ENCODE measurements at regions not wholly inside any gene's neighbourhood (a gene's known extent, or its start where the extent isn't known, plus 50 kb on each side); places are given as distances from the start of the nearest gene placed in this dataset.
"Not testable (repeated sequence)": the region's sequence is repeated elsewhere in the genome, so short reads cannot be mapped to it uniquely, and the experiment has no call there.

DNA sequence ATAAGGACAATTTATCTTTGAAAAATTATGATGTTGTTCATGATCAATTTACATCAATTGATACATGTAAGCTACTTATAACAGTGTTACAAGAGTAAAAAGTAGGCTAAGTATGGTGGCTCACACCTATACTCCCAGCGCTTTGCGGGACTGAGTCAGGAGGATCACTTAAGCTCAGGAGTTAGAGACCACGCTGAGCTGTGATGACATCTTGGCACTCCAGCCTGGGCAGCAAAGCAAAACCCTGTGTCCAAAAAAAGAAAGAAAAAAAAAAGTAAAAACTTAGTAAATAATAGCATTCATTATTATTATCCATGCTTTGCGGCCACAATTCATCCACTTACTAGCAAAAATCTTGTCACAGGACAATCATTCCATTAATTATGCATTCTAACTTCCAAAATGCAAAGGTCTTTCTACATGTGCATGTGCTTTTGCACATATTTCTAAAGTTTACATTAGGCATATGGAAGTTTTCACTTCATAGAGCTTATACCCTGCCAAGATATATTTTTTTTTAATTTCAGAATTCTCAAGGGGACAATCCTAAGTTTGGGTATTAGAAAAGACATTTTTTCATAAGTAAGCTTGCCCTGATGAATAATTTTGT is 243.3 kb upstream of the RARB start:
- TF ChIP-seq MYC (IDR thresholded peaks at IDR 0.05; ENCODE audit: low read depth, low read length), result no peak
- no peak for TF ChIP-seq MAX (IDR thresholded peaks at IDR 0.05; ENCODE audit: low read depth, low read length)
- TF ChIP-seq, protein P1, sequence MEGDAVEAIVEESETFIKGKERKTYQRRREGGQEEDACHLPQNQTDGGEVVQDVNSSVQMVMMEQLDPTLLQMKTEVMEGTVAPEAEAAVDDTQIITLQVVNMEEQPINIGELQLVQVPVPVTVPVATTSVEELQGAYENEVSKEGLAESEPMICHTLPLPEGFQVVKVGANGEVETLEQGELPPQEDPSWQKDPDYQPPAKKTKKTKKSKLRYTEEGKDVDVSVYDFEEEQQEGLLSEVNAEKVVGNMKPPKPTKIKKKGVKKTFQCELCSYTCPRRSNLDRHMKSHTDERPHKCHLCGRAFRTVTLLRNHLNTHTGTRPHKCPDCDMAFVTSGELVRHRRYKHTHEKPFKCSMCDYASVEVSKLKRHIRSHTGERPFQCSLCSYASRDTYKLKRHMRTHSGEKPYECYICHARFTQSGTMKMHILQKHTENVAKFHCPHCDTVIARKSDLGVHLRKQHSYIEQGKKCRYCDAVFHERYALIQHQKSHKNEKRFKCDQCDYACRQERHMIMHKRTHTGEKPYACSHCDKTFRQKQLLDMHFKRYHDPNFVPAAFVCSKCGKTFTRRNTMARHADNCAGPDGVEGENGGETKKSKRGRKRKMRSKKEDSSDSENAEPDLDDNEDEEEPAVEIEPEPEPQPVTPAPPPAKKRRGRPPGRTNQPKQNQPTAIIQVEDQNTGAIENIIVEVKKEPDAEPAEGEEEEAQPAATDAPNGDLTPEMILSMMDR (IDR thresholded peaks at IDR 0.05; ENCODE audit: low read depth, low read length), result no peak
- no peak for TF ChIP-seq POLR2A (IDR thresholded peaks at IDR 0.05; ENCODE audit: extremely low read depth, insufficient read length)
- DNase-seq (ENCODE audit: low read depth), result no peak
- no peak overlapping the region for H3K4me3 ChIP-seq (ENCODE audit: low read depth, low read length)

DNA sequence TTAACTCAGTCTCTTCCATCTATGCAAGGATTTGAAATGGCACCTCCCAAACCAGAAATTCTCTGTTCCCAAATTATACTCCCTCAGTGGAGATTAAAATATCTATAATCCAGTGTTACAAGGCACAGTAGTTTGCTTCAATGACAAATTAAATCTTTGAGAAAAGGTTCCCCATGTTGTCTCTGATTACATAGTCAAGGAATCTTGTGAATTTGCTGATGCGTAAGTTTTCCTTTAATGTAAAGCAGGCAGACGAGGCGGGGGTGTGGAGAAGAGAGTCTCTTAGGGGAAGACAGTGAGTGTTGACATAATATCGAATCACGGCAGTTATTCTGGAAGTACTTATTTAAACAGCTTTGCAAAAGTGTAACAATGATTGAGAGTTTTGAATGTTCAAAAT is 236.4 kb upstream of the RARB start:
- TF ChIP-seq MAX (IDR thresholded peaks at IDR 0.05; ENCODE audit: low read depth, low read length) (no peak), MYC (IDR thresholded peaks at IDR 0.05; ENCODE audit: low read depth, low read length) (no peak), POLR2A (IDR thresholded peaks at IDR 0.05; ENCODE audit: extremely low read depth, insufficient read length) (no peak)
- TF ChIP-seq, protein P1 (IDR thresholded peaks at IDR 0.05; ENCODE audit: low read depth, low read length), result no peak
- no peak overlapping the region for H3K4me3 ChIP-seq (ENCODE audit: low read depth, low read length)
- DNase-seq (ENCODE audit: low read depth), result no peak

DNA sequence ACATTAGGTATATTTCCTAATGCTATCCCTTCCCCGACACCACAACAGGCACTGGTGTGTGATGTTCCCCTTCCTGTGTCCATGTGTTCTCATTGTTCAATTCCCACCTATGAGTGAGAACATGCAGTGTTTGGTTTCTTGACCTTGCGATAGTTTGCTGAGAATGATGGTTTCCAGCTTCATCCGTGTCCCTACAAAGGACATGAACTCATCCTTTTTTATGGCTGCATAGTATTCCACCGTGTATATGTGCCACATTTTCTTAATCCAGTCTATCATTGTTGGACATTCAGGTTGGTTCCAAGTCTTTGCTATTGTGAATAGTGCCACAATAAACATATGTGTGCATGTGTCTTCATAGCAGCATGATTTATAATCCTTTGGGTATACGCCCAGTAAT is 228.5 kb upstream of the RARB start:
- DNase-seq (ENCODE audit: low read depth); H3K4me3 ChIP-seq (ENCODE audit: low read depth, low read length): not testable (repeated sequence)

DNA sequence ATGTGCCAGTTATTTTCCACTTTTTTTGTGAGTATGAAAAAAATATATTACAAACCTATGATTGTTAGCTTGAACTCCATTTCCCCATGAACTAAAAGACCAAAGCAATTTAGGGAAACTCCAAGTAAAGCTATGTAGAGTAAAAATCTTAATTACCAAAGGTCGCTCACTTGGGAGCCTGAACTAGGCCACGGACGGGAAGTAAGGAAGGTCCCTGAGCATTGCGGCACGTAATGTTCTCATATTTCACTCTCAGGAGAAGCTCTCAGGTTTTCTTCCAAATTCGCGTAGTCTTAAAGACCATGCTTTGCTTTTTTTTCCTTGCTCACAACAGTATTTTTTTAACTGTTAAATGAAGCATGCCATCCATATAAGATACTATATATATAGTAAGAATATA is 215.3 kb upstream of the RARB start:
- H3K4me3 ChIP-seq (ENCODE audit: low read depth, low read length), result no peak overlapping the region
- no peak for TF ChIP-seq MYC (IDR thresholded peaks at IDR 0.05; ENCODE audit: low read depth, low read length)
- no peak for TF ChIP-seq MAX (IDR thresholded peaks at IDR 0.05; ENCODE audit: low read depth, low read length)
- no peak for DNase-seq (ENCODE audit: low read depth)

- no peak for DNase-seq (ENCODE audit: low read depth)
- no peak overlapping the region for H3K4me3 ChIP-seq (ENCODE audit: low read depth, low read length)
- TF ChIP-seq, protein P1 (IDR thresholded peaks at IDR 0.05; ENCODE audit: low read depth, low read length), result no peak
- TF ChIP-seq POLR2A (IDR thresholded peaks at IDR 0.05; ENCODE audit: extremely low read depth, insufficient read length) (no peak), MAX (IDR thresholded peaks at IDR 0.05; ENCODE audit: low read depth, low read length) (no peak), MYC (IDR thresholded peaks at IDR 0.05; ENCODE audit: low read depth, low read length) (no peak)
Observed at GRCh38 chr3:25214034-25214433, 214.0 kb upstream of the RARB start.

GRCh38 chr3:25218362-25218761 is 209.7 kb upstream of the RARB start:
- no peak for DNase-seq (ENCODE audit: low read depth)
- H3K4me3 ChIP-seq (ENCODE audit: low read depth, low read length), result no peak overlapping the region
- TF ChIP-seq POLR2A (IDR thresholded peaks at IDR 0.05; ENCODE audit: extremely low read depth, insufficient read length), result no peak
- TF ChIP-seq MAX (IDR thresholded peaks at IDR 0.05; ENCODE audit: low read depth, low read length), result no peak
- TF ChIP-seq, protein P1 (IDR thresholded peaks at IDR 0.05; ENCODE audit: low read depth, low read length), result no peak
- TF ChIP-seq MYC (IDR thresholded peaks at IDR 0.05; ENCODE audit: low read depth, low read length), result no peak

GRCh38 chr3:25226747-25227146 is 201.3 kb upstream of the RARB start:
- no peak for DNase-seq (ENCODE audit: low read depth)
- H3K4me3 ChIP-seq (ENCODE audit: low read depth, low read length), result no peak overlapping the region
- TF ChIP-seq MAX (IDR thresholded peaks at IDR 0.05; ENCODE audit: low read depth, low read length), result no peak
- TF ChIP-seq, protein P1 (IDR thresholded peaks at IDR 0.05; ENCODE audit: low read depth, low read length), result no peak
- no peak for TF ChIP-seq MYC (IDR thresholded peaks at IDR 0.05; ENCODE audit: low read depth, low read length)
- TF ChIP-seq POLR2A (IDR thresholded peaks at IDR 0.05; ENCODE audit: extremely low read depth, insufficient read length), result no peak

Data from NB4 (cell line).